ENCODE measurements at regions not wholly inside any gene's neighbourhood (a gene's known extent, or its start where the extent isn't known, plus 50 kb on each side); places are given as distances from the start of the nearest gene placed in this dataset.

- DNase-seq (ENCODE audit: low spot score), result no peak
These were observed 334.8 kb downstream of the EPM2A start for GRCh38 chr6:145400508-145400907.

- no peak for DNase-seq (ENCODE audit: low spot score)
These were observed 330.2 kb downstream of the EPM2A start for GRCh38 chr6:145405006-145405551.

DNA sequence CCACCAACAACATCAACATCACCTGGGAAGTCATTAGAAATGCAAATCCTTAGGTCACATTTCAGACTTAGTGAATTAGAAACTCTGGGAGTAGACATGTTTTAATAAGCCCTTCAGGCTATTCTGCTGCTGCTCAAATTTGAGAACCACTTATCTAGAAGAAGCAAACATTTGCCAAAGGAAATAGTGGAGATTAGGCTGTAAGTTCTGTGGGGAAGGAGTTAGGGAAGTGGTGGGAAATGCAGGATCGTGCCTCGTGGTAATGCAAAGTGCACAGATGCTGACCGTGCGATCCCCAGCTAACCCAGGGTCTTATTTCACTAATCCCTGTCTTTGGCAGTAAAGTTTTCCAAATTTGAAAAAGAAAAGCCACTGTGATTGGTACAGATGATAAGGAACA is 328.5 kb downstream of the EPM2A start:
- DNase-seq (ENCODE audit: low spot score), result no peak

DNA sequence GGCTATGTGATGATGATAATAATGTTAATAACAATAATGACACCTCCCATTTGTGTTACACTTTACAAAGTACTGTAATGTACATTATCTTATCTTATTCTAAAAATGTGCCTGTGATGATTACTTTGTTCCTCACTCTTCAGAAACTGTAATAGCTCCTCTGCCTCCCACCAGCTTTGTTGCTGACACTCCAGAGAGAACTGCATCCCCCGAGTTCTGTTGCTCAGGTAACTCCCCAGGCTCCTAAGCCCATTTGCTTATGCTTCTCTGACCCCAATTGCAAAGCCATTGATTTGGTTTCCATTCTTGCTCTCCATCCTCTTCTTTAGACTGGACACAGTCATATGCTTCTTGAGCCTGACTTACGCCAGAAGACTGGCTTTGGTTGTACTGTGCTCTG is 319.7 kb downstream of the EPM2A start:
- no peak for DNase-seq (ENCODE audit: low spot score)

DNA sequence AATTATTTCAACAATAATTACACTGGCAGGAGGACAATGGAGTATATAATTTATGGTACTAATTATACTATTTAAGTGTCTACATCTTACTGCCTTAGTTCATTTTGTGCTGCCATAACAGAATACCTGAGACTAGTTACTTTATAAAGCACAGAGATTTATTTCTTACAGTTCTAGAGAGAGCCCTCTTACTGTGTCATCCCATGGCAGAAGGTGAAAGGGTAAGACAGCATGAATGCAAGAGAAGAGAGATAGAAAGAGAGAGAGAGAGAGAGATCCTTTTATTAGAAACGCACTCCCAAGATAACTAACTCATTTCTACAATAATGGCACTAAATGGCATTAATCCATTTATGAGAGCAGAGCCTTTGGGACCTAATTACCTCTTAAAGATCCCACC is 314.7 kb downstream of the EPM2A start:
- no peak for DNase-seq (ENCODE audit: low spot score)

DNA sequence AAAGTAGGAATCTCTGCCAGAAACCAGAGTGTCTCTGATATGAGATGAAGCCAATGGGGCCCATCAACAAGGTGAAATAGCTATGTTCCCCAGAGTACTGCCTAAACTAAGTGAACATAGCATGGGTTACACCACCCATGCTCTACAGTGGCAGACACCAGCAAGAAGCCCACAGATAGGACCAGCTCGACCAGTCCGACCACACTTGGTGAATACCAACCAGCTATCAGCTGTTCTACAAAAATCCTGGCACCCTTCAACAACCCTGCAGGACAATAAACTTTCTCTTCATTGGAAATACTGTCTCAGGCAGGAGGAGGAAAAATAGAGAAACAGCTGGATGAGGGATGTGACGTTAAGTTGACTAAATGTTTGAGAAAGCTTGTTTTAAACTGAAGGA is 311.4 kb downstream of the EPM2A start:
- DNase-seq (ENCODE audit: low spot score), result no peak

GRCh38 chr6:145427232-145427631 is 308.1 kb downstream of the EPM2A start:
- DNase-seq (ENCODE audit: low spot score), result no peak

DNA sequence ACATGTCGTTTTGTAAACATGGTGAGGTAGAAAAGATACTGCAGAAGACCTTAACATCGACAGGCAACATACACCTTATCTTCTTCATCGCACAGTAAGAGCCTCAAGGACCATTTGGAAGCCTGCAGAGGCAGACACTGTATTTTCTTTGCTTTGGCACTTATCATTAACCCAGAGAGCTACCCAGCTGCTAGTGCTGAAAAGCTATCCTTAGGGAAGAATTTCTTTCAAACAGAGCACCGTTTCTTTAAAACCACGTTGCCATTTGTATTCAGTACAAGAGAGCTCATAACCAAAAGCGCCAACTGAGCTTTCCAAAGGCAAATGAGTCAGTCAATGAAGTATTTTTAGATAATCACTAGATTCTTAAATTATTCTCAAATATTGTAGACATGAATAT is 306.6 kb downstream of the EPM2A start:
- no peak for DNase-seq (ENCODE audit: low spot score)

DNA sequence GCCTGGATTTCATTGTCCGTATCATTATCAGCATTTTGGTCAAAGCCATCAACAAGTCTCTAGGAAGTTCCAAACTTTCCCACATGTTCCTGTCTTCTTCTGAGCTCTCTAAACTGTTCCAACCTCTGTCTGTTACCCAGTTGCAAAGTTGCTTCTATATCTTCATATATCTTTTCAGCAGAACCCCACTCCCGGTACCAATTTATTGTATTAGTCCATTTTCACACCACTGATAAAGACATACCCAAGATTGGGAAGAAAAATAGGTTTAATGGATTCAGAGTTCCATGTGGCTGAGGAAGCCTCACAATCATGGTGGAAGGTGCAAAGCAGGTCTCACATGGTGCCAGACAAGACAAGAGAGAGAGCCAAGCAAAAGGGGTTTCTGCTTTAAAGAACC is 293.2 kb downstream of the EPM2A start:
- DNase-seq (ENCODE audit: low spot score), result no peak

DNA sequence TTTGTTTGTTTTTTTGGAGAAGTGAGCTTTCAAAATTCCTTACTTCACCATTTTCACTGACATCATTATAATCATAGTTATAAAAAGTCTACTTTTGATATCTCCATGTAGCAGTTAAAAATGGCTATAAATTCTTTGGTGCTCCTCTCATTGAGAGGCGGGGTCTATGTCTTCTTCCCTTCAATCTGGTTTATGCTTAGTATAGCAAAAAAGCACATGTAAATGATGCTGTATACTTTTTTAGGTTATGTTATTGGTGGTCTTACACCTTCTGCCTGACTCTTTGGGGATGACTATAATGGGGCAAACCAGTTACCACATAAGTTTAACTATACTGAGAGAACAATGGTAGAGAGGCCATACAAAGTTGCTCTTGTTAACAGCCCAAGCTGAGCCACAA is 289.6 kb downstream of the EPM2A start:
- no peak for DNase-seq (ENCODE audit: low spot score)

- DNase-seq (ENCODE audit: low spot score), result no peak
These were observed 284.3 kb downstream of the EPM2A start for GRCh38 chr6:145451029-145451428.

GRCh38 chr6:145453376-145453775 is 281.9 kb downstream of the EPM2A start:
- DNase-seq (ENCODE audit: low spot score), result no peak

- DNase-seq (ENCODE audit: low spot score), result no peak
These were observed 281.3 kb downstream of the EPM2A start for GRCh38 chr6:145454006-145454405.

DNA sequence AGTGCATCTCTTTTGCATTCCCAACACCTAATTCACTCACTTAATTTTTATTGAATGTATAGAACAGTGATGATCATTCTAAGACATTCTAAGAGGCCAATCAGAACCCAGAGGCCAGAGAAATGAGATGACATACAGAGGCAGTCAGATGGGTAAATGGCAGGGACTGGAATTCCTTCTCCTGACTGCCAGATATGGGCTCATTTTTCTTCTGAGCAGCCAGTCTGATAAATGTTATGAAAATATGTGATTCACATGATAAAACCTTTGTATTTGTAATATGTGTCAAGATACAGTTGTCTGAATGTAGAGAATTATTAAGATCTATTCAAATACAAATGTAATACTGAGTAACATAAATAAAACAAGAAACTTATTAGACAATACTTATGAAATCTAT is 277.8 kb downstream of the EPM2A start:
- no peak for DNase-seq (ENCODE audit: low spot score)

- DNase-seq (ENCODE audit: low spot score), result no peak
These were observed 266.8 kb downstream of the EPM2A start for GRCh38 chr6:145468534-145468933.

GRCh38 chr6:145469021-145469420 is 266.3 kb downstream of the EPM2A start:
- no peak for DNase-seq (ENCODE audit: low spot score)

DNA sequence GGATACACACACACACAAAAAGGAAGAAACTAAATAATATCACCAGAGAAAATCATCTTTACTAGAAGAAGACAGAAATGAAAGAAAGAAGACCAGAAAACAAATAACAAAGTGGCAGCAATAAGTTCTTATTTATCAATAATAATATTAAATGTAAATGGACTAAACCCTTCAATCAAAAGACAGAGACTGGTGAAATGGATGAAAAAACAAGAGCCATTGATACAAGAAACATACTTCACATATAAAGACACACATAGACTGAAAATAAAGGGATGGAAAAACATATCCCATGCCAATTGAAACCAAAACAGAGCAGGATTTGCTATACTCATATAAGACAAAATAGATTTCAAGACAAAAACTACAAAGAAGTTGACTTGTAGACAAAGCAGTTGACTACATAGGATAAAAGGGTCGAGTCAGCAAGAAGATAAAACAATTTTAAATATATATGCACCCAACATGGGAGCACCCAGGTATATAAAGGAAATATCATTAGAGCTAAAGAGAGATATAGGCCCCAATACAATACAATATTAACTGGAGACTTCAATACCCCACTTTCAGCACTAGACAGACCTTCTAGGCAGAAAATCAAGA is 259.4 kb downstream of the EPM2A start:
- DNase-seq (ENCODE audit: low spot score), result no peak

- no peak for DNase-seq (ENCODE audit: low spot score)
These were observed 255.3 kb downstream of the EPM2A start for GRCh38 chr6:145480024-145480423.

DNA sequence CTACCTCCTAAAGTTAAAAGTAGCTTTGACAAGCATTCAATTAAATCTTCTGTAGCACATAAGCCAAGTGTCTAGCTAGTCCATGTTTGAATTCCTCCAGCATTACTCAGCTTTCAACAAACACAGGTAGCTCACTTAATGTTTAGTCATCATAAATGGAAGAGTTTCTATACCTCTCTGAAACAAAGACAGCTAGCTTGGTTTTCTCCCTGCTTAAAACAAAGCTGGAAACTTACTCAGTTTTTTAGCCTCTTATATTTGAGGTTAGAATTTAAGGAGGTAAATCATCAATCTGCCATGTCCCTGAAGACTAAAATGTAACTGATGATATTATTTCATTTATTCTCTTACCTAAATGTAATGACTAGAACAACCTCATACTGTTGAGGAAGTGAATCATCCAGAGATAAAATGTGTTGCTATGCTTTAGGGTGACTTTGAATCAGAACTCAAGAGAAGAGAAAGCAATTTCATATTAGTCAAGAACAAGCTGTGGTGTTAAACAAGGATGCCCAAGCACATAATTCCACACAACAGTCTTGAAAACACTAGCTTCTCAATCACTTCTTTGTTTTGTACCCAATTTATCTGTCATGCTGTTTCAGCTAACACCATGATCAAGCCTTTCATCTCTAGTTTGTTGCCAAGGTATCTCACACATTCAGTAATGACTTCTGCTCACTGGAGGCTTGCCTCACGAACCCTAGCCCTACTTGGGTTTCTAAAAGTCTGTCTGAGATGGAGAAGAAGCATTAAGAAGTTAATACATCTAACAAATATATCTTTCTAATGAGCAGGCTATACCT is 251.9 kb downstream of the EPM2A start:
- no peak for DNase-seq (ENCODE audit: low spot score)

DNA sequence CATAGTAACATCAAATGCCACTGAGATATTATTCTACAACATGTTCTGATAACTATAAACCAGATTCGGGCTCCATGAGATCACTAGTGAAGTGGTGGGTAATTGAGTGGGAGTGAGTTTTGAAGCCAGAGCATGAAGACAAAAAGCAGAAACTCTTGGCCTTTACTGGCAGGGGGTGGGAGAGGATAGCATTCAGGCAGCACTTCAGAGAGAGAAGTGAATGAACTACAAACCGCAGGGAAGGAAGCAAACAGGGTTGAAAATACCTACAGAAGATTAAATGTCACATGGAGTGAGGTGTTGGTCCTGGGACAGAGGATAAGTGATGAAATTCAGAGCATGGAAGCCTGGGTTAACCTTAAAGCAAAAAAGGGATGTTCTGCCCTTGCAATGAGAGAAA is 250.0 kb downstream of the EPM2A start:
- DNase-seq (ENCODE audit: low spot score), result no peak

DNA sequence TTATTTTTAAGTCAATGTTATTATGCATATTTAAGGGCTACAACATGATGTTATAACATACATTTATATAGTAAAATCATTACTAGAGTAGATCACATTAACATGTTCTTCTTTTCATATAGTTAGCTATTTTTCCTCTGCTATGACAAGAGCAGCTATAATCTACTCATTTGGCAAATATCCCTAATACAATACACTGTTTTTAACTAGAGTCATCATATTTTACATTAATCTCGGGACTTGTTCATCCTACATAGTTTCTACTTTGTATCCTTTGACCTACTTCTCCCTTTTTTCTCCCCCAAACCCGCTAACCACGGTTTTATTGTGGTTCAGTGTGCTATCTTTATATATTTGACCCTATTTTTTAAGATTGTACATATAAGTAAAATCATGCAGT is 249.0 kb downstream of the EPM2A start:
- no peak for DNase-seq (ENCODE audit: low spot score)

- DNase-seq (ENCODE audit: low spot score), result no peak
These were observed 245.7 kb downstream of the EPM2A start for GRCh38 chr6:145489583-145489982.

- DNase-seq (ENCODE audit: low spot score), result no peak
These were observed 245.3 kb downstream of the EPM2A start for GRCh38 chr6:145490068-145490467.

DNA sequence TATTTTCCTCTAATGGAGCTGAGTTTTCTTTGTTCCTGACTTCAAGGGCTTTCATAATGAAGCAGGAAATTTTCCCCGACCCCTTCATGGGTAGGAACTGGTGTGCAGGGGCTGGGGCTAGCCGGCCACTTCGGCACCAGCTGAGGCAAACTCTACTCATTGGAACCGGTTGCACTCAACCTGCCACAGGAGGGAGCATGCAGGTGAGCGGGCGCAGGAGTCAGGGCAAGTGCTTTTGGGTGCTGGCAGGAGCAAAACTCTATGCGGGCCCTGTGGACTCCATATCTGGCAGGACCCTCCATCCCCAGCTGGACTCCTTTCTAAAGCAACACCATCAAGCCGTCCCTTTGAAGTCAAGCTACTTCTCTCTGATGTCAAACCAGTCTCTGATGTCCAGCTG is 244.2 kb downstream of the EPM2A start:
- no peak for DNase-seq (ENCODE audit: low spot score)

Measured in germinal center (tissue), 1 donor.